Epithelial cell of prostate (primary cell): ENCODE measurements at regions not wholly inside any gene's neighbourhood (a gene's known extent, or its start where the extent isn't known, plus 50 kb on each side); places are given as distances from the start of the nearest gene placed in this dataset.

ENCODE experiments used
- DNase-seq: peaks from one replicate; pipeline ENCODE4 v3.0.0-alpha.2; 2011; ENCODE audit warnings: low read depth, low spot score
- H3K27ac ChIP-seq: fragments of 450-650 bp; 2 replicates; pipeline ENCODE4 v1.5.1; 2017; ENCODE audit warnings: mild to moderate bottlenecking

- H3K27ac ChIP-seq: no peak overlapping the region
Observed at GRCh38 chr14:82626156-82627066, 1092.8 kb upstream of the SEL1L start.

GRCh38 chr14:82635915-82636314, 1102.3 kb upstream of the SEL1L start:
- no peak overlapping the region for H3K27ac ChIP-seq
- DNase-seq: no peak

More at GRCh38 chr14:82626156-82627066, 1092.8 kb upstream of the SEL1L start:
- DNase-seq: no peak

GRCh38 chr14:82636426-82636825, 1102.8 kb upstream of the SEL1L start:
- DNase-seq: no peak
- H3K27ac ChIP-seq: no peak overlapping the region

GRCh38 chr14:82641050-82641540, 1107.4 kb upstream of the SEL1L start:
- no peak overlapping the region for H3K27ac ChIP-seq
- no peak for DNase-seq

DNA sequence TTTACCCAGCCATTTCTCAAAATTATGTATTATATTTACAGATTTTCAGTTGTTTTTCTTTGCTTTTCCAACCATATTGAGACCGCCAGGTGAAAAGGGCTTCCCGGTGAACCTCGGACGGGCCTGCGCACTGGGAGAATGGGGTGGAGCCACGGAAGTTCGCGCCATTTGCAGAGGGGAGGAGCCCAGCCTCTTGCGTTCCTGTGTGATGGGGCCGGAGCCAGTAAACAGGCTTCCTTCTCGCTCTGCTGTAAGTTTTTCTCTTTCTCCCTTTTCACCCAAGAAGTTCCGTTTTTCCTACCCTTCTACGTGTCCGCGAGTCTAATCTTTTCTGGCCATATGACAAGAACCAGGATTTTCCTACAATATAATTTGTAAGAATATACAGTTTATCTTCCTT, 1108.8 kb upstream of the SEL1L start:
- DNase-seq: no peak
- no peak overlapping the region for H3K27ac ChIP-seq

- no peak for DNase-seq
Observed at GRCh38 chr14:82647088-82647810, 1113.6 kb upstream of the SEL1L start.

DNA sequence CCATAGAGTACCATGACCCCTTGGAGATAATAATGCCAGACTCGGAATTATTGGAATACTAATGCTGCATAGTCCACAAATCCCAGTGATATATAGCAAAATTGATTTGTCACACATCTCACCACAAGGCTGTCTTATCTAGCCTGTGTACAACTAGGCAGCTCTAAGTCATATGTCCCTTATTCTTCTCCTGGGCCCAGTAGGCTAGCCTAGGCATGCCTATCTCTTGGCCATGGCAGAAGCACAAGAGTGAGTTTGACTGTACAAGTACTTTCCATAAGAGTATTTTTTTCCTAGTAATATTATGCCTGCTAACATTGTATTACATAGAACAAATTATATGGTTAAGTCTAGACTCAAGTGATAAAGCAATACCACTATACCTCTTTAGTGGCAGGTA, 1122.1 kb upstream of the SEL1L start:
- peak overlapping the region; percentile 15 for H3K27ac ChIP-seq
- DNase-seq: peak; percentile 12

More at GRCh38 chr14:82647088-82647810, 1113.6 kb upstream of the SEL1L start:
- H3K27ac ChIP-seq: no peak overlapping the region

DNA sequence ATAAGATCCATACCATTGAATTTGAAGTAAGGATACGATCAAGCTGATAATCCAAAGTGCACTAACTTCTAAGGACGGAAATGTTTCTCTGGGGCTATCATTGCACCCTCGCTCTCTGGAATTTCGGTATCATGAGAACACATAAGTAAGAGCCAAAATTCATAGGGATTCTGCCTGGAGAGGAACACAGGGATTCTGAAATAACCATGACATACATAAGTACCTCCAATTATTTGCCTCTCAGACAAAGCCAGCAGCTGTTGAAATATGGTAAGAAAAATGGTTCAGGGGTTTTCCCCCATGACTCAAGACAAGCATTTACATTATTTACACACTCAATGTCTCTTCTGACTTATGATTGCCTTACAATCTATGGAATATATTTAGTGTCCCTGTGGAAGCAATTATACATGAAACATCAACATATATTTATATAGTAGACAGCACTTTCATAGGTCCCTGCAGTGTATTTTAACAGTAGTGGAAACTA, 1123.6 kb upstream of the SEL1L start:
- no peak for DNase-seq
- H3K27ac ChIP-seq: no peak overlapping the region

- DNase-seq: no peak
- H3K27ac ChIP-seq: no peak overlapping the region
Observed at GRCh38 chr14:82661258-82661657, 1127.6 kb upstream of the SEL1L start.

DNA sequence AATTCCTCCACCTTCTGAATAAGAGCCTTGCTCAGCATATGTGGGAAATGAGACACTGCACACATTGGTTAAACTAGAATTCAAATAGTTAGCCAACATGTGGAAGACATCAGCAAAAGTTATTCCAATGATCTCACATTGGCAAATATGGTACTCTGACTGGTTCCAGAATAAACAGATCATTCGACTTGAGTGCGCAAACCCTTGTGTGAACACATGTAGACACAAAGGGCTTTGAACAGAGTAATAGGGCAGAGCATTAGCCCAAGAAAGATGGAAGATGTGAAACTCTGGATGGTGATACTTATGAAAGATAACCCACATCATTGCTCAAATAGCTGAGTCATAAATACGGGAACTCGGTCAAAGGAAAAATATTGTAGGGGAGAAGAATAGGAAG, 1133.4 kb upstream of the SEL1L start:
- peak overlapping the region; percentile 71 for H3K27ac ChIP-seq
- DNase-seq: peak; percentile 64

DNA sequence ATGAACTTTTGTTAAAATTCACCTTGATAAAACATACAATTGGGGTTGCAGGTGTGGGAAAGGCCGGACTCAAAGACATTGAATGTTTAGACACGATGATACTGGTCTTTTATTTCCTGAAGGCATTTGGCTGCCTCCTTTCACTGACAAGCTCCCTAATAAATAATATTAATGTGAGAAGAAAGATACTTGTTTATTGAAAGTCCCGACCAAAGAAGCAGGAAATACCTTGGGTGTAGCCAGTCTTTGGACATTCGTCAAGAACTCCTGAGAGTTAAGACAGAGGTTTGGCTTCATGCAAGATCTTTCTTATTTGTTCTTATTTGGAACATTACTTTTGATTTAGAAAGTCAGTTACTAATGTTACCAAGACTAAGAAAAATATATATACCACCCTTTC, 1133.8 kb upstream of the SEL1L start:
- H3K27ac ChIP-seq: peak overlapping the region; percentile 71
- DNase-seq: peak; percentile 56

GRCh38 chr14:82676403-82676802, 1142.8 kb upstream of the SEL1L start:
- DNase-seq: no peak
- H3K27ac ChIP-seq: no peak overlapping the region

DNA sequence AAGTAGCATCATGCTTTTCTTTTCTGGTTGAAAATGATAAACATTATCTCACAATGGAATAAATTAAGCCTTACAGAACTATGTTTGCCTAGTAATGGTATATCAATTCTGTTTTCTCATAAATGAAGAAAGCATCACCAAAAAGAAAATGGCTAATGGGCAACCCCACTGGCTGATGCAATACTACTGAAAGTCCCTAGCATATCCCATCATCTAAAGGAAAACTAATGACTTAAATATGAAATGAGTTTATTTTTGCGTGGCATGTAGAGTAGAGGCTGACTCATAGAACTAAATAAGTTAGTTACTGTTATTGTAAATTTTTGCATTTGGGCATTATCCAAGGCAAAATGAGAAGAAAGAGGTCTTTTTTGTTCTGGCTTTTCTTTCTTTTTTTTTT, 1156.3 kb upstream of the SEL1L start:
- H3K27ac ChIP-seq: peak overlapping the region; percentile 66
- DNase-seq: no peak

DNA sequence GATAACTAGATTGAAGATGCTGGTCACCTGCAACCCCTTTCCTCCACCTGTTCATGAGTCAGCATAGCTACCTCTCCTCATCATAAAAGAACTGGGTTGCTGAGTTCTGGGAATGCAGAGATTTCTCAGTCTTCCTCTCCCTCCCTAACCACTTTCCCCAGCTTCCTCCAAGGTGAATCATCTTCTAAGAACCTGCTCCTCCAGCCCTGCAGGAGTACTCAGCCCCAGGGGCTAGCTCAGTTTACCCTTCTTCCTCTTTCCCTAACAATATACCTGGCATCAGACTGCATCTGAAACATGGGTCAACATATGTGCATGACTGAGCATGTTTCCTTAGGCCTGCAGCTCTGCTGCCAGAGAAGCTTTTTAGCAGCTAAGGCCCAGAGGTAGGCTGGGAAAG, 1157.5 kb upstream of the SEL1L start:
- peak; percentile 84 for DNase-seq

DNA sequence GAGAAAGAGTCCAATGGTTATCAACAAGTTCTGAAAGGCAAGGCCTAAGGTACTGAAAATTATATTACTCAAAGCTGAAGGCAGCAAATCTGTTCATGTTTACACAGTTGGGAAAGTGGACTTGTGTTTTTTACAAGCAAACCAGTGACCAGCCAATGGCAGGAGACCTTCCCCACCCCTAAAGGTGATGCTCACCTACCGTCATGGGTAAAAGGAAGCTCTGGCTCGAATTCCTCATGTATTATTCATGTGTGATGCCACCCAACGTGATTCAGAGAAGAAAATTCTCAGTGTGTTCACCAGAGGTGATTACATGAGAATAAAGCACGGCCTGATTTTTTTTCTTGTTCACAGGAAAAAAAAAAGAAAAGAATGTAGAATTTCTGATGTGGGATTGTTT, 1161.2 kb upstream of the SEL1L start:
- peak overlapping the region; percentile 17 for H3K27ac ChIP-seq
- no peak for DNase-seq

More for the DNA sequence above, 1157.5 kb upstream of the SEL1L start:
- H3K27ac ChIP-seq: peak overlapping the region; percentile 66

- DNase-seq: no peak
- H3K27ac ChIP-seq: no peak overlapping the region
Observed at GRCh38 chr14:82704218-82704617, 1170.6 kb upstream of the SEL1L start.

DNA sequence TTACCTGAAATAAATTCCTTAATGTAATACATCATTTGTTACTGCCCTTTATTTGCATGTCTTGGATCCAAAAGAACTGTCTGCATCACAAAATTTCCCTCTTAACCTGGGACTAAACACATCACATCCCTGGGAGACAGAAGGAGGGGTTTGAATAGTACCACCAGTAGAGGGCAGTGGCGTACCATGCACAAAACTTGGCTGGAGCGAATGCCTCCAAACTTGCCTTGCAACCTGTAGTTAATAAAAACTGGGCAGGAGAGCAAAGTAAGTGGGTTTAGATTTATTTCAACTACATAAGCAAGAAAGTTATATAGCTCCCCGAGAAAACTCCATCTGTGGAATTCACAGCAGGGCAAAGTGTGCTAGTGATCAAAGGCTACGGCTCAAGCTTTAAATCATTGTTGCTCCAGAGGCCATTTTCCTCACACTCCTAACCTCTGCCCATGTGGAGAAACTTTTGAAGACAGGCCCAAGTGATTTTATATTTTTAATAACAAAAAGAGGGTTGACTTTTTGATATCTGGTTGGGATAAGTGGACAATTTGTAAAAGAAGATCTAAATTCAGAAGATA, 1176.7 kb upstream of the SEL1L start:
- no peak for DNase-seq
- no peak overlapping the region for H3K27ac ChIP-seq

GRCh38 chr14:82719617-82720016, 1186.0 kb upstream of the SEL1L start:
- no peak overlapping the region for H3K27ac ChIP-seq
- no peak for DNase-seq

DNA sequence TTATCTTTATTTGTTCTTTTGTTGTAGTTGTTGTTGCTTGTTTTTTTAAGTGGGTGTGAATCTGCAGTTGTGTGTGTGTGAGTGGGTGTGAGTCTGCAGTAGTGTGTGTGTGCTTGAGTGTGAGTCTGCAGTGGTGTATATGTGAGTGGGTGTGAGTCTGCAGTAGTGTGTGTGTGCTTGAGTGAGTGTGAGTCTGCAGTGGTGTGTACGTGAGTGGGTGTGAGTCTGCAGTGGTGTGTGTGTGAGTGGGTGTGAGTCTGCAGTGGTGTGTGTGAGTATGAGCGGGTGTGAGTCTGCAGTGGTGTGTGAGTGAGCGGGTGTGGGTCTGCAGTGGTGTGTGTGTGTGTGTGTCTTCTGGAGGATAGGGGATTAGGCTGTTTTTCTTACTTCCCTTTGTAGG, 1186.8 kb upstream of the SEL1L start:
- H3K27ac ChIP-seq: no peak overlapping the region
- DNase-seq: no peak

GRCh38 chr14:82720946-82721345, 1187.3 kb upstream of the SEL1L start:
- DNase-seq: no peak
- H3K27ac ChIP-seq: no peak overlapping the region

GRCh38 chr14:82724316-82724715, 1190.7 kb upstream of the SEL1L start:
- no peak overlapping the region for H3K27ac ChIP-seq
- DNase-seq: no peak
